T47D (cell line): ENCODE measurements at regions not wholly inside any gene's neighbourhood (a gene's known extent, or its start where the extent isn't known, plus 50 kb on each side); places are given as distances from the start of the nearest gene placed in this dataset.
"Not testable (repeated sequence)": the region's sequence is repeated elsewhere in the genome, so short reads cannot be mapped to it uniquely, and the experiment has no call there.

ENCODE experiments used
- DNase-seq, 2 experiments: peaks; one replicate each; pipeline versions ENCODE4 v3.0.0 to v3.0.0-alpha.2; 2011 to 2012; ENCODE audit warnings: low read depth in 1 of 2, low spot score in 1 of 2
- JUND ChIP-seq: IDR thresholded peaks from 2 replicates; pipeline ENCODE4 v1.6.1; 2012; ENCODE audit warnings: low read depth
- in situ Hi-C: cut with HindIII; loops from 2 replicates; pipeline ENCODE4 v1.10.0; 2016; ENCODE audit warnings: low sequenced_read_pairs, low pct_unique_long_range_greater_than_20kb

DNA sequence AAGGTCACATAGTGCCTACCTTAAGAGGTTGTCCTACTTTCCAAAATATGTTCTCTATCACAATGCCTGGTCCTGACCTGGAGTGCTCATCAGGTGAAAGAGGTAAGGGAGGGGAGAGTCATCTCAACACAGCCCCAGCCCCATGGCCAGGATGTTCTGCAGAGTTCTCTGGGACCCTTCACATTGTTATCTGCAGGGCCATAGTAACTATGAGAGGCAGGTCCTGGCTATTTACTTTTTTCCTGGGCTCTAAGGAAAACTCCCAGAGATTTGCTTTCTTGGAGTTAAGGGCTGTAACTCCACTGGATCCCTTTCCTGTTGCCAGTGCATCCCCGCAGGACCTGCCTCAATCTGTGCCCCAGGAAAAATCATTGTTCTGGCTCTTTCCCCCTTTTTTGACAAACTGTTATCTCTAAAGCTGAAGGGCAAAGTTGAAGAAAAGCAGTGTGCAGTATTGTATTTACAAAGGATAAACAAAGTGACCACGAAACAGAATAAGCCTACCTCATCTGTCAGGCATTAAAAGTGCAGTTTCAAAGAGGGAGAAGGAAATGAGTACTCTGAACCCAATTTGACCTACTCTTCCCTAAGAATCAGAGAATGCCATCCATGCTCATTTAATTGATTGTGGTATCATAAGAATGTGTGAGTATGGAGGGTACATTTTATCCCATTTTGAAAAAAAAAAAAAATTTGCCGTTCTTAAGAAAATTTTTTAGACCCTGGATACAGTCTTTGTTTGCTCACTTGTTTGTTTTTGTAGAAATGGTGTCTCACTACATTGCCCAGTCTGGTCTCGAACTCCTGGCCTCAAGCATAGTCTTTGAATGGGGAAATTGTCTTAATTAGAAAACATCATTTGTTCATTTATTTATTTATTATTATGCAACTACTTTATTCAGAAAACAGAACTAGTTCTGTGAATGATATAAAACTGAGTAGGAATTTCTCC is 149.6 kb downstream of the RHOU start:
- no peak for TF ChIP-seq JUND
- DNase-seq, result no peak
- in situ Hi-C loops, result no loop called here

- in situ Hi-C loops, result no loop called here
- no peak for DNase-seq
- TF ChIP-seq JUND, result no peak
Observed at GRCh38 chr1:228885845-228886244, 150.6 kb downstream of the RHOU start.

DNA sequence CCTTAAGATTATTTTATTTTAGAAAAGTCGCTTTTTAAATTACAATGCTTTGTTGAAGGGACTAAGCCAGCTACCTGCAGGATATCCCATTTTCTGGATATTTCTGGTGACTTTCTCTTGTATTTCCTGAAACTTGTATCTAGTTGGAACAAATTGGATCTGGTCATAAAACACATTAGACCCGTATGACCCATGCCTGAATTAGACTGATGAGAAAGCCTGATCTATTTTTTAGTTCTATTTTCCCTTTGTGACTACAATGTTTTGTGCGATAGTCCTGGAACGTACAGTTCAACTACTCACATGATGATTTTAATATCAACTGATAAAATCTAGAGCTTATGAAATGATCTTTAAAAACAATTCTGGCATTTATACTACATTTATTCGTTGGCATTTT is 151.8 kb downstream of the RHOU start:
- DNase-seq, result no peak
- in situ Hi-C loops, result no loop called here

DNA sequence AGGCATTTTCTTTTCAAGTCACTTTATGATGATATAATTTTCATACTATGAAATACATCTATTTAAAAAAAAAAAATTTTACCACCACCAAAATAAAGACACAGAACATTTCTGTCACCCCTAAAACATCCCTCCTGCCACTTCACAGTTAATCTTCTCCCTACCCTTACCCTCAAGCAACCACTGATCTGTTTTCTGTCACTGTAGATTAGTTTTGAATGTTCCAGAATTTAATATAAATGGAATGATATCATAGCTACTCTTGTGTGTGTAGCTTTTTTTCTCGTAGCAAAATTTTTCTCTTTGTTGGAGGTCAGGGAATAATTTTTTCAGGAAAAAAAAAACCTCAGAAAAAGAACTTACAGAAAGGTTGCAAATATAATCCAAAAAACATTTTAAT is 152.7 kb downstream of the RHOU start:
- no peak for TF ChIP-seq JUND
- DNase-seq, result no peak
- in situ Hi-C loops, result no loop called here

More for the DNA sequence above, 151.8 kb downstream of the RHOU start:
- no peak for TF ChIP-seq JUND

- TF ChIP-seq JUND, result no peak
- DNase-seq, result no peak
- in situ Hi-C loops, result no loop called here
Observed at GRCh38 chr1:228889289-228889688, 154.0 kb downstream of the RHOU start.

DNA sequence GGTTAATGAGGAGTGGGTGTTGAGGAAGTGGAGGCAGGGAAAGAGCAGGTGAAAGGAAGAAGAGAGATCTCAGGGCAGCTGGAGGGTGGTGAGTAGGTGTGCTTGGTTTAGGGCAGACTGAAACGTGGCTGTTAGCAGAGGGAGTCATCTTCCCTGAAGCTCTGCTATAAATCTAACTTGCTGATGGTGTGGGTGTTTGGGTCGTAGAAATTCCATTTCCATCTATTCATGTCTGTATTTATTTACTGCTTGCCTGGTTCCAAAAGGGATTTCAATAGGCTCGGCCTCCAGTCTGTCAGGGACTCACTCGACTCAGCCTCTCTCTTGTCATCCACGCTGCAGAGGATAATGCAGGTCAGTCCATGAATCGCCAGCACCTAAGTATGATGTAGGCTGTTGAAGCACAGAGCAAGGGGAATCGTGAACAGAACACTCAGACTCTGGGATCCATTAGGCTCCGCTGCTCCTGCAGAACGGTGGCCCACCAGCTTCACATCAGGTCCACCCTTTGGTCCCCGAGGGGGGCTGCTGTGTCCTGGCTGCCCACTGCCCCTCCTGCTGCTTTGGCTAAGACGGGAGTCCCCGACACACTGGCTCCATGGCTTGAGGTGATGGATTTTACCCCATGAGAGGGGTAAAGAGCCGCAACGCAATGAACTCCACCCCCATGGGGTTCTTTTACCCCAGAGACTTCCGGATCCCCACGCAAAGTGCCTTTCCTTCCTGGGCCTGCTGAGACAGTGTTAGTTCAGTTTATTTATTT is 156.2 kb downstream of the RHOU start:
- TF ChIP-seq JUND, result no peak

DNA sequence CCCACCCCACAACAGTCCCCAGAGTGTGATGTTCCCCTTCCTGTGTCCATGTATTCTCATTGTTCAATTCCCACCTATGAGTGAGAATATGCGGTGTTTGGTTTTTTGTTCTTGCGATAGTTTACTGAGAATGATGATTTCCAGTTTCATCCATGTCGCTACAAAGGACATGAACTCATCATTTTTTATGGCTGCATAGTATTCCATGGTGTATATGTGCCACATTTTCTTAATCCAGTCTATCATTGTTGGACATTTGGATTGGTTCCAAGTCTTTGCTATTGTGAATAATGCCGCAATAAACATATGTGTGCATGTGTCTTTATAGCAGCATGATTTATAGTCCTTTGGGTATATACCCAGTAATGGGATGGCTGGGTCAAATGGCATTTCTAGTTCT is 156.9 kb downstream of the RHOU start:
- DNase-seq, in situ Hi-C loops: not testable (repeated sequence)

More for the DNA sequence above, 156.2 kb downstream of the RHOU start:
- in situ Hi-C loops, result no loop called here
- DNase-seq, result no peak

- no peak for DNase-seq
- in situ Hi-C loops, result no loop called here
- no peak for TF ChIP-seq JUND
Observed at GRCh38 chr1:228894442-228894989, 159.2 kb downstream of the RHOU start.

DNA sequence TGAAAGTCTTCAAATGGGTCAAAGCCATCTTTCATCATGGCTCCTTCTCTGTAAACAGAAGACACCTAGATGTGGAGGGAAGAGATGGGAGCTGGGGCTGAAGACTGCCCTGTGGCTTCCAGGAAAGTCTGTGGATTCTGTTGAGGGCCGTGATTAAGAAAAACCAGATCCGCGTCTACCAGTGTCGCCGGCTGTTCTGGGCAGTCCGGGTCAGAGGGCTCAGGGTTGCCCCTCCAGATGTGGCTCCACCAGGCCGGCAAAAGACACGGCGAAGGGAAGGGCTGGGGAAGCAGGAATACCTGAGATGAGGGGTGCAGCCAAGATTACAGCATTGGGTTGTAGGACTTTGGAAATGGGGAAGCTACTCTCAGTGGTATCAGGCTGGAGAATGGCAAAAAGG is 162.6 kb downstream of the RHOU start:
- no peak for TF ChIP-seq JUND
- in situ Hi-C loops, result no loop called here
- DNase-seq, result no peak

DNA sequence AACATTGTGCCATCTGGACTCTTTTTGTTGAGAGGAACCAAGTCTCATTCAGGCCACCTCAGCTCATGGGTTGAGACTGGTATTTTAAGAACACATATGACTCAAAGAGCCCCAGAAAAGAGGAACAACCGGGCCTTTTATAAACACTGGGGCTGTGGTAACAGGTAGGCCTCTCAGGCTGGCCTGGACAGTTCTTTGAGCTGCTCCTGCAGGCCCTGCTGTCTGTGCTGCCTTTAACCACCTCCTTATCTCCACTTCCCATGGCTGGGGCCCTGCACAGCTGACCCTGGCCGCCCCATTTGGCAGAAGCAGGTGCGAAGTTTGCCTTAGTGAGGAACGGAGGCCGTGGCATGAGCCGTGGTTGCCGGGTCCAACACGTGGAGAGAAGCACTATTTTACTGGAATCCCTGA is 163.3 kb downstream of the RHOU start:
- in situ Hi-C loops, result no loop called here
- TF ChIP-seq JUND, result no peak
- no peak for DNase-seq

DNA sequence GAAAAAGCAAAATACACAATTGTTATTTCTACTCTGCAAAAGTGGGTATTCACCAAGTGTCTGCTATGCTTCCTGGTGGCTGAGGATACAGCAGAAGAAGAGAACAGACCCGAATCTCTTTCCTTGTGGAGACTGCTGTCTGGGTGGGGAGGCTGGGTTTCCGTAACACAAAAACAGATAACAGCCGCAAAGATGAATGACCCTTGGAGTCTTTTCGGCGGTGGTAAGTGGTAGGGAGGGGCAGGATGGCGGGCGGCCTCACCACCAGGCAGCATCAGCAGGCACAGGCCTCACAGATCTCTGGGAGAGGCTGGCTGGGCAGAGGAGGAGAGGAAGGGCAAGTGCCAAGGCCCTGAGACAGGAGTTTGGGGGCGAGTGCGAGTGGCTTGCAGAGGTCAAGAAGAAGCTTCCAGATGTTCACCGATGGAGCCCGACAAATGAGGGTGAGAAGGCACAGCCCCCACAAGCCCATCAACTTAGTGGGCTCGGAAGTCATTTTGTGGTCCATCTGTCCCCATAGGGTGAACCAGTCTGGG is 164.2 kb downstream of the RHOU start:
- no peak for DNase-seq
- TF ChIP-seq JUND, result no peak
- in situ Hi-C loops, result no loop called here

DNA sequence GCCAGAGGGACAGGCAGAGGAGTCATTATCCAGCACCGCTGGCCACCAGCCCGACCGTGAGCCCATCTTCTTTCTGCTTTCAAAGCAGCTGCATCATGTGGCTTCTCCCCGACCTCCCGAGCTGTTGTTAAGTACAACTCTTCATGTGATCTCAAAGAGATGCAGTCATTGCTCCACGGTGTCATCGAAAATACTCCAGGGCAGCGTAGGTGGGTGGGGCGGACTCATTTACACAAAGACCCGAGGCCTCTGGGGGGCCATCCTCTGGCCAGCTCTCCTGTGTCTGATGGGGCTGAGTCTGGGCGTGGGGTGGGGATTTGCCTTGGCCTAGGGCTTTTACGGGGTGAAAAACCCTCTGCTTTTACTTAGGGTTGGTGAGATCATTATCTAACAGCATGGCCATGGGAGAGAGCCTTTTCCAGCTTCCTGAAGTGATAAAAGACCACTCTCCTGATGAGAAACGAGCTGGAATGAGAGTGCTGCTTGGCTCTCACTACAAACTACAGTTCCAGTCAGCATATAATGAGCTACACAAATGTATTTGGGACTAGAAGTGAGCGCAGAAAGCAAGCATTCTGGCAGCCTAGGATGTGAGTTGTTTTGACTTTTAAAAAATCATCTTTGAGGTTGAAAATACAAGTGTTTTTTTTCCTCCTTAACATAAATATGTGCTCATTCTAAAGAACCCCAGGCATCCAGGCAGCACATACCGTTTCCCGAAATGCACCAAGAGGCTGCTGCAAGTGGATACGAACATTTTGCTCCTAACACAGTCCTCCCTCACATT is 165.0 kb downstream of the RHOU start:
- in situ Hi-C loops, result no loop called here
- TF ChIP-seq JUND, result no peak
- no peak for DNase-seq
